K562 (cell line): ENCODE measurements at regions not wholly inside any gene's neighbourhood (a gene's known extent, or its start where the extent isn't known, plus 50 kb on each side); places are given as distances from the start of the nearest gene placed in this dataset.

Source experiments
- CBX3 ChIP-seq, 2 experiments: IDR thresholded peaks; 1 replicate in 1 of 2; 2 replicates in 1 of 2; pipeline ENCODE4 v1.6.1; 2012; ENCODE audit warnings: inconsistent platforms in 2 of 2, low read length in 2 of 2, borderline replicate concordance in 1 of 2, control low read depth in 1 of 2
- CHD7 ChIP-seq: fragments of 200-600 bp; sonication (generic); IDR thresholded peaks from one replicate; pipeline ENCODE4 v1.6.1; 2012; ENCODE audit warnings: mild to moderate bottlenecking, low read depth, low read length, inconsistent platforms
- CTCF ChIP-seq, 3 experiments: IDR thresholded peaks in 2 of 3; conservative IDR thresholded peaks in 1 of 3; 2 replicates each; pipeline ENCODE4 v1.5.1; 2011 to 2012; ENCODE audit warnings: low read length in 3 of 3, mild to moderate bottlenecking in 3 of 3, control low read depth in 2 of 3, improper control_type of control experiment in 1 of 3, inconsistent platforms in 1 of 3, low read depth in 1 of 3, mixed read lengths in 1 of 3, moderate library complexity in 1 of 3; ENCODE audit not compliant: insufficient read depth in 2 of 3
- FOSL1 ChIP-seq: fragments of 200-800 bp; sonication (Bioruptor generic); conservative IDR thresholded peaks from 2 replicates; pipeline ENCODE4 v1.6.1; 2016; ENCODE audit warnings: missing genetic modification characterization, missing compliant biosample characterization
- GTF2B ChIP-seq: IDR thresholded peaks from 2 replicates; pipeline ENCODE4 v1.6.1; 2011; ENCODE audit not compliant: insufficient read length; ENCODE audit errors: extremely low read depth
- POLR2A ChIP-seq: fragments of 450-650 bp; conservative IDR thresholded peaks from 2 replicates; pipeline ENCODE4 v1.6.1; 2016
- TGIF2 ChIP-seq: sonication (generic); formaldehyde crosslinking; IDR thresholded peaks from 2 replicates; pipeline ENCODE4 v1.8.1; 2022; ENCODE audit warnings: mild to moderate bottlenecking, missing genetic modification reagents, moderate library complexity
- ZNF274 ChIP-seq: IDR thresholded peaks from 2 replicates; pipeline ENCODE4 v1.6.1; 2011; ENCODE audit warnings: low read depth, mild to moderate bottlenecking, low read length, moderate library complexity, borderline replicate concordance

GRCh38 chr7:31186202-31186601 lies 134.1 kb downstream of the ADCYAP1R1 start:
- TF ChIP-seq ZNF274 = no peak
- TF ChIP-seq CHD7 = no peak
- no peak for TF ChIP-seq CTCF (IDR thresholded peaks at IDR 0.05 in 2 of 3, conservative IDR thresholded peaks at IDR 0.05 in 1 of 3; ENCODE audit: insufficient read depth in 2 of 3, low read depth in 1 of 3, low read length in 3 of 3)
- no peak for TF ChIP-seq GTF2B
- no peak for TF ChIP-seq TGIF2 (CRISPR knock-in tag)
- no peak for TF ChIP-seq CBX3 (IDR thresholded peaks at IDR 0.05; ENCODE audit: borderline replicate concordance in 1 of 2, low read length in 2 of 2)
- no peak for TF ChIP-seq FOSL1
- no peak for TF ChIP-seq POLR2A
